Fibroblast of lung (primary cell): ENCODE measurements at regions not wholly inside any gene's neighbourhood (a gene's known extent, or its start where the extent isn't known, plus 50 kb on each side); places are given as distances from the start of the nearest gene placed in this dataset.

Source experiments
- EZH2 ChIP-seq: IDR thresholded peaks from 2 replicates; pipeline ENCODE4 v1.5.1; 2012; ENCODE audit warnings: low read length, control low read depth, mild to moderate bottlenecking; ENCODE audit errors: missing control alignments
- TF ChIP-seq, protein P1 (sequence below), 2 donors: IDR thresholded peaks in 1 of 2; conservative IDR thresholded peaks in 1 of 2; 1 replicate in 1 of 2; 2 replicates in 1 of 2; pipeline ENCODE4 v1.5.1; 2011 to 2012; ENCODE audit warnings: low read length in 2 of 2, control low read depth in 1 of 2, inconsistent platforms in 1 of 2, low read depth in 1 of 2, mild to moderate bottlenecking in 1 of 2

DNA sequence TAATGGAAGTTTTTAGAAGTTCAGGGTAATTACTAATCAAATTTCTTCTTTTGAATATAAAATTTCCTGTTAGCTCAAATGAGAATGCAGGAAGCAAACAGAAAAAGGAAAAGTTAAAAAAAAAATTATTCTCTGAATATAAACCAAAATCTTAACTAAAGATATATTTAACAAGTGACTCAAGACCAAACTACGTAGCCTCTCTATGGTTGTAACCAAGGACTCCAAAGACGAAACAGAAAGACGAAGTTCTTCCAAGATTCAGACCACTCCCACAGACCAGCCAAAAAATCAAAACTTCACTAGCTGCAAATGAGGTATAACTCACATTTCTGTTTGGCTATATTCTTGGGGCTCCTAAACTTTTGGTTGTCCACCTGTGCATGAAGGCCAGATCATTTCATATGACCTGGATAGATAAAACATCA is 846.5 kb upstream of the ALCAM start:
- TF ChIP-seq, protein P1, sequence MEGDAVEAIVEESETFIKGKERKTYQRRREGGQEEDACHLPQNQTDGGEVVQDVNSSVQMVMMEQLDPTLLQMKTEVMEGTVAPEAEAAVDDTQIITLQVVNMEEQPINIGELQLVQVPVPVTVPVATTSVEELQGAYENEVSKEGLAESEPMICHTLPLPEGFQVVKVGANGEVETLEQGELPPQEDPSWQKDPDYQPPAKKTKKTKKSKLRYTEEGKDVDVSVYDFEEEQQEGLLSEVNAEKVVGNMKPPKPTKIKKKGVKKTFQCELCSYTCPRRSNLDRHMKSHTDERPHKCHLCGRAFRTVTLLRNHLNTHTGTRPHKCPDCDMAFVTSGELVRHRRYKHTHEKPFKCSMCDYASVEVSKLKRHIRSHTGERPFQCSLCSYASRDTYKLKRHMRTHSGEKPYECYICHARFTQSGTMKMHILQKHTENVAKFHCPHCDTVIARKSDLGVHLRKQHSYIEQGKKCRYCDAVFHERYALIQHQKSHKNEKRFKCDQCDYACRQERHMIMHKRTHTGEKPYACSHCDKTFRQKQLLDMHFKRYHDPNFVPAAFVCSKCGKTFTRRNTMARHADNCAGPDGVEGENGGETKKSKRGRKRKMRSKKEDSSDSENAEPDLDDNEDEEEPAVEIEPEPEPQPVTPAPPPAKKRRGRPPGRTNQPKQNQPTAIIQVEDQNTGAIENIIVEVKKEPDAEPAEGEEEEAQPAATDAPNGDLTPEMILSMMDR (conservative IDR thresholded peaks at IDR 0.05 in 1 of 2, IDR thresholded peaks at IDR 0.05 in 1 of 2; ENCODE audit: low read depth in 1 of 2, low read length in 2 of 2), result no peak
- no peak for TF ChIP-seq EZH2
